ENCODE measurements at regions not wholly inside any gene's neighbourhood (a gene's known extent, or its start where the extent isn't known, plus 50 kb on each side); places are given as distances from the start of the nearest gene placed in this dataset.

DNA sequence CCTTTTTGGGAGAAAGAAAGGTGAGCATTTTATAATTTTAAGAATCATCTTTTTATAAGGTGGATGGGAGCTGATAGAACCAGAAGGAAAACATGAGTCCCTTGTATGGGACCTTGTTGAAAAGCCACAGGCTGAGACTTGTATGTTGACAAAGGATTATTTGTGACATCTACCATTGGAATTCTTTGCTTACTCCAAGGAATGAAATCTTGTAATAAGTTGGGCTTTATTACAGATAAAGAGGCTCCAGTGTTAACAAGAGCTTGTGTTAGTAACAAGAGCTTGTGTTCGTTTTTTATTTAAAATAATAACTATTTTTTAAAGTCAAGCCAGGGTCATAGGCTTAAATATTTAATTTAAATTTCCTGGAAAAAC is 201.1 kb upstream of the CHRM3 start:
- FAIRE-seq (no peak), DNase-seq (ENCODE audit: low read depth, low spot score) (no peak)
- Histone ChIP-seq H2AFZ (ENCODE audit: low read depth, low read length) (no peak overlapping the region), H3K4me2 (ENCODE audit: insufficient read depth, low read length) (no peak overlapping the region), H3K4me1 (ENCODE audit: control insufficient read depth, extremely low read depth, insufficient read depth, low read length) (no peaks in the 10 kb centered on the region), H3K27me3 (ENCODE audit: control insufficient read depth in 2 of 2, insufficient read depth in 2 of 2, low read length in 2 of 2) (no peaks in the 10 kb centered on the region), H3K79me2 (ENCODE audit: control insufficient read depth, insufficient read depth, low read length) (no peaks in the 10 kb centered on the region), H3K9ac (replicated peaks; ENCODE audit: extremely low read depth, insufficient read depth, low read length) (no peak overlapping the region), H4K20me1 (replicated peaks; ENCODE audit: control insufficient read depth, extremely low read depth, insufficient read depth, low read length) (no peaks in the 10 kb centered on the region), H3K9me1 (replicated peaks; ENCODE audit: control insufficient read depth, extremely low read depth, insufficient read depth, low read length) (no peaks in the 10 kb centered on the region), H3K4me3 (replicated peaks in 1 of 3; ENCODE audit: insufficient read depth in 1 of 3, low read depth in 1 of 3, low read length in 3 of 3) (no peak overlapping the region), H3K9me3 (replicated peaks; ENCODE audit: control insufficient read depth, insufficient read depth, low read length) (peaks cover 6% of the 10 kb centered on the region), H3K36me3 (ENCODE audit: control insufficient read depth in 2 of 2, extremely low read depth in 1 of 2, insufficient read depth in 2 of 2, low read length in 2 of 2) (no peaks in the 10 kb centered on the region), H3K27ac (ENCODE audit: insufficient read depth, low read depth, low read length) (no peak overlapping the region)
- ChIA-PET POLR2A (no interaction called here), CTCF (no interaction called here)
- intact Hi-C loops (cut with micrococcal nuclease), result no loop called here
- dilution Hi-C loops (cut with MboI; ENCODE audit: extremely low pct_ligation_motif_present, low sequenced_read_pairs), result no loop called here
- BruUV-seq (replicated peaks), result no TSS peak
- TF ChIP-seq FOS (IDR thresholded peaks at IDR 0.05; ENCODE audit: borderline replicate concordance, insufficient read depth, low read length) (no peak), POLR2A (IDR thresholded peaks at IDR 0.05; ENCODE audit: low read depth, low read length) (no peak), EZH2 (IDR thresholded peaks at IDR 0.05; ENCODE audit: borderline replicate concordance, low read depth, low read length, severe bottlenecking) (no peak), JUN (IDR thresholded peaks at IDR 0.05; ENCODE audit: borderline replicate concordance, insufficient read depth, insufficient read length, low read depth) (no peak), MYC (IDR thresholded peaks at IDR 0.05; ENCODE audit: low read depth, low read length) (no peak), GATA2 (IDR thresholded peaks at IDR 0.05; ENCODE audit: insufficient read depth, insufficient read length, low read depth, low read length) (no peak), POLR2AphosphoS5 (IDR thresholded peaks at IDR 0.05; ENCODE audit: insufficient read depth, low read depth, low read length) (no peak)
- TF ChIP-seq, protein P1, sequence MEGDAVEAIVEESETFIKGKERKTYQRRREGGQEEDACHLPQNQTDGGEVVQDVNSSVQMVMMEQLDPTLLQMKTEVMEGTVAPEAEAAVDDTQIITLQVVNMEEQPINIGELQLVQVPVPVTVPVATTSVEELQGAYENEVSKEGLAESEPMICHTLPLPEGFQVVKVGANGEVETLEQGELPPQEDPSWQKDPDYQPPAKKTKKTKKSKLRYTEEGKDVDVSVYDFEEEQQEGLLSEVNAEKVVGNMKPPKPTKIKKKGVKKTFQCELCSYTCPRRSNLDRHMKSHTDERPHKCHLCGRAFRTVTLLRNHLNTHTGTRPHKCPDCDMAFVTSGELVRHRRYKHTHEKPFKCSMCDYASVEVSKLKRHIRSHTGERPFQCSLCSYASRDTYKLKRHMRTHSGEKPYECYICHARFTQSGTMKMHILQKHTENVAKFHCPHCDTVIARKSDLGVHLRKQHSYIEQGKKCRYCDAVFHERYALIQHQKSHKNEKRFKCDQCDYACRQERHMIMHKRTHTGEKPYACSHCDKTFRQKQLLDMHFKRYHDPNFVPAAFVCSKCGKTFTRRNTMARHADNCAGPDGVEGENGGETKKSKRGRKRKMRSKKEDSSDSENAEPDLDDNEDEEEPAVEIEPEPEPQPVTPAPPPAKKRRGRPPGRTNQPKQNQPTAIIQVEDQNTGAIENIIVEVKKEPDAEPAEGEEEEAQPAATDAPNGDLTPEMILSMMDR (IDR thresholded peaks at IDR 0.05; ENCODE audit: extremely low read depth in 1 of 2, insufficient read depth in 1 of 2, low read depth in 1 of 2, low read length in 2 of 2), result no peak
- TF ChIP-seq, protein P2, sequence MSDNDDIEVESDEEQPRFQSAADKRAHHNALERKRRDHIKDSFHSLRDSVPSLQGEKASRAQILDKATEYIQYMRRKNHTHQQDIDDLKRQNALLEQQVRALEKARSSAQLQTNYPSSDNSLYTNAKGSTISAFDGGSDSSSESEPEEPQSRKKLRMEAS (IDR thresholded peaks at IDR 0.05; ENCODE audit: insufficient read depth, insufficient read length), result no peak

Data from endothelial cell of umbilical vein (primary cell).